GM23338 (cell line): ENCODE measurements at regions not wholly inside any gene's neighbourhood (a gene's known extent, or its start where the extent isn't known, plus 50 kb on each side); places are given as distances from the start of the nearest gene placed in this dataset.
A peak's percentile ranks its signal among the peaks of the same experiment; 100 is the strongest.

Source experiments
- ATAC-seq: fragments of 200-7000 bp; cut with Tn5 transposase; 3 replicates; pipeline ENCODE4 v1.9.1; 2020
- DNase-seq: peaks from one replicate; pipeline ENCODE4 v3.0.0-alpha.2; 2015; ENCODE audit warnings: low spot score
- H2AFZ ChIP-seq: fragments of 200-600 bp; sonication (generic); 2 replicates; pipeline ENCODE4 v1.8.0; 2016; ENCODE audit warnings: antibody characterized with exemption, mild to moderate bottlenecking, moderate library complexity
- H3F3A ChIP-seq: fragments of 200-600 bp; sonication (generic); replicated peaks from 2 replicates; pipeline ENCODE4 v1.8.0; 2017; ENCODE audit warnings: antibody characterized with exemption, mixed run types, low read depth
- H3K27ac ChIP-seq: fragments of 200-600 bp; sonication (generic); 2 replicates; pipeline ENCODE4 v1.6.1; 2016; ENCODE audit warnings: low read depth
- H3K27me3 ChIP-seq: fragments of 200-600 bp; sonication (generic); 2 replicates; pipeline ENCODE4 v1.8.0; 2016; ENCODE audit warnings: mild to moderate bottlenecking, mixed run types, moderate library complexity; ENCODE audit not compliant: insufficient read depth
- H3K36me3 ChIP-seq: fragments of 200-600 bp; sonication (generic); 2 replicates; pipeline ENCODE4 v1.8.0; 2016; ENCODE audit warnings: mild to moderate bottlenecking; ENCODE audit not compliant: insufficient read depth
- H3K4me1 ChIP-seq: fragments of 200-600 bp; sonication (generic); 2 replicates; pipeline ENCODE4 v1.8.0; 2016; ENCODE audit warnings: mild to moderate bottlenecking, moderate library complexity; ENCODE audit not compliant: insufficient read depth
- H3K4me2 ChIP-seq: fragments of 200-600 bp; sonication (generic); 2 replicates; pipeline ENCODE4 v1.7.1; 2017; ENCODE audit warnings: mixed run types
- H3K4me3 ChIP-seq: fragments of 200-600 bp; sonication (generic); 2 replicates; pipeline ENCODE4 v1.6.1; 2016; ENCODE audit warnings: mixed run types
- H3K79me2 ChIP-seq: fragments of 200-600 bp; sonication (generic); replicated peaks from 2 replicates; pipeline ENCODE4 v1.8.0; 2017; ENCODE audit warnings: mild to moderate bottlenecking; ENCODE audit not compliant: insufficient read depth
- H3K9me2 ChIP-seq: fragments of 200-600 bp; sonication (generic); 2 replicates; pipeline ENCODE4 v1.8.0; 2017; ENCODE audit not compliant: insufficient read depth
- H4K20me1 ChIP-seq: fragments of 200-600 bp; sonication (generic); replicated peaks from 2 replicates; pipeline ENCODE4 v1.8.0; 2017; ENCODE audit warnings: mild to moderate bottlenecking; ENCODE audit not compliant: insufficient read depth
- H3K27ac Mint-ChIP-seq: 2 replicates; pipeline ENCODE4 v1.8.0; 2020; ENCODE audit warnings: inconsistent platforms, mild to moderate bottlenecking, moderate library complexity, mixed read lengths
- H3K27me3 Mint-ChIP-seq: 3 replicates; pipeline ENCODE4 v1.8.0; 2022; ENCODE audit warnings: low read depth, mild to moderate bottlenecking, moderate library complexity, mixed read lengths, inconsistent platforms; ENCODE audit not compliant: insufficient read depth, poor library complexity
- H3K36me3 Mint-ChIP-seq: 3 replicates; pipeline ENCODE4 v1.8.0; 2021; ENCODE audit warnings: low read depth, mild to moderate bottlenecking, inconsistent platforms, moderate library complexity, mixed read lengths
- H3K4me1 Mint-ChIP-seq: 3 replicates; pipeline ENCODE4 v1.8.0; 2020; ENCODE audit warnings: mild to moderate bottlenecking, inconsistent platforms, mixed read lengths
- H3K4me3 Mint-ChIP-seq: 3 replicates; pipeline ENCODE4 v1.8.0; 2021; ENCODE audit warnings: moderate library complexity, mild to moderate bottlenecking, inconsistent platforms, mixed read lengths
- H3K9me3 Mint-ChIP-seq: 3 replicates; pipeline ENCODE4 v1.8.0; 2020; ENCODE audit warnings: moderate library complexity, mild to moderate bottlenecking, inconsistent platforms, mixed read lengths
- CREB1 ChIP-seq: fragments of 250-450 bp; sonication (Bioruptor Pico); IDR thresholded peaks from 2 replicates; pipeline ENCODE4 v1.5.0; 2020; ENCODE audit warnings: low read depth, mild to moderate bottlenecking, moderate library complexity
- EZH2 ChIP-seq: fragments of 200-600 bp; sonication (generic); IDR thresholded peaks from one replicate; pipeline ENCODE4 v1.8.0; 2017; ENCODE audit warnings: antibody characterized with exemption, mild to moderate bottlenecking, low read depth; ENCODE audit not compliant: unreplicated experiment
- EZH2phosphoT487 ChIP-seq: fragments of 200-600 bp; sonication (generic); IDR thresholded peaks from one replicate; pipeline ENCODE4 v1.8.1; 2018; ENCODE audit warnings: antibody characterized with exemption; ENCODE audit not compliant: unreplicated experiment
- JUNB ChIP-seq: IDR thresholded peaks from one replicate; pipeline ENCODE4 v1.6.1; 2016; ENCODE audit warnings: antibody characterized with exemption; ENCODE audit not compliant: unreplicated experiment
- NANOG ChIP-seq: IDR thresholded peaks from 2 replicates; pipeline ENCODE4 v1.6.1; 2016; ENCODE audit warnings: antibody characterized with exemption, borderline replicate concordance
- POLR2AphosphoS5 ChIP-seq: IDR thresholded peaks from 2 replicates; pipeline ENCODE4 v1.6.1; 2016; ENCODE audit warnings: antibody characterized with exemption, low read depth
- STAT1 ChIP-seq: IDR thresholded peaks from one replicate; pipeline ENCODE4 v1.6.1; 2016; ENCODE audit warnings: antibody characterized with exemption; ENCODE audit not compliant: unreplicated experiment
- ZNF114 ChIP-seq: fragments of 250-450 bp; sonication (Bioruptor Pico); IDR thresholded peaks from 2 replicates; pipeline ENCODE4 v1.5.0; 2020; ENCODE audit warnings: mild to moderate bottlenecking, moderate library complexity
- ZNF331 ChIP-seq: fragments of 250-450 bp; sonication (Bioruptor Pico); IDR thresholded peaks from 2 replicates; pipeline ENCODE4 v1.5.0; 2020; ENCODE audit warnings: low read depth, mild to moderate bottlenecking, moderate library complexity
- TF ChIP-seq, protein P1 (sequence below): IDR thresholded peaks from 2 replicates; pipeline ENCODE4 v1.6.1; 2016; ENCODE audit warnings: antibody characterized with exemption
- TF ChIP-seq, protein P2 (sequence below): fragments of 250-450 bp; sonication (Bioruptor Pico); IDR thresholded peaks from 2 replicates; pipeline ENCODE4 v1.5.0; 2020; ENCODE audit warnings: mild to moderate bottlenecking, moderate library complexity
- TF ChIP-seq, protein P3 (sequence below): IDR thresholded peaks from one replicate; pipeline ENCODE4 v1.6.1; 2018; ENCODE audit warnings: antibody characterized with exemption; ENCODE audit not compliant: unreplicated experiment
- TF ChIP-seq, protein P4 (sequence below), 2 experiments: fragments of 200-600 bp in 1 of 2; sonication (generic) in 1 of 2; conservative IDR thresholded peaks; 2 replicates each; pipeline versions ENCODE4 v1.5.1 to v1.6.1; 2016 to 2017; ENCODE audit warnings: antibody characterized with exemption in 2 of 2, low read depth in 2 of 2, mild to moderate bottlenecking in 2 of 2, moderate library complexity in 1 of 2

DNA sequence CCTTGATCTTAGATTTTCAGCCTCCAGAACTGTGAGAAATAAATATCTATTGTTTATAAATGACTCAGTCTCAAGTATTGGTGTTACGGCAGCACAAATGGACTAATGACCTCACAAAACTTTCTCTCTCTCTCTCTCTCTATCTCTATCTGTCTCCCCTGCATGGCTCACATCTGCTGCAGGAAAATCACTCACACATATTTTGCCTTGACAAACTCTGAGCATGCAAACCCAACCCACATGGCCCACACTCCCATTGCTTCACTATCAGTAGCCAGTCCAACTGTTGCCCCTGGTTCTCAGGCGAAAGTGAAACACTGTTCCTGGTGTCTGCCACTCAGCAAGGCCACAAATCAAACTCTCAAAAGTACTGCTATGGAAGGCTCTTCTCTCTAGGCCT, 66.4 kb upstream of the PIK3R1 start:
- no peak for TF ChIP-seq POLR2AphosphoS5
- TF ChIP-seq, protein P1, sequence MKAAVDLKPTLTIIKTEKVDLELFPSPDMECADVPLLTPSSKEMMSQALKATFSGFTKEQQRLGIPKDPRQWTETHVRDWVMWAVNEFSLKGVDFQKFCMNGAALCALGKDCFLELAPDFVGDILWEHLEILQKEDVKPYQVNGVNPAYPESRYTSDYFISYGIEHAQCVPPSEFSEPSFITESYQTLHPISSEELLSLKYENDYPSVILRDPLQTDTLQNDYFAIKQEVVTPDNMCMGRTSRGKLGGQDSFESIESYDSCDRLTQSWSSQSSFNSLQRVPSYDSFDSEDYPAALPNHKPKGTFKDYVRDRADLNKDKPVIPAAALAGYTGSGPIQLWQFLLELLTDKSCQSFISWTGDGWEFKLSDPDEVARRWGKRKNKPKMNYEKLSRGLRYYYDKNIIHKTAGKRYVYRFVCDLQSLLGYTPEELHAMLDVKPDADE = no peak
- no peak for TF ChIP-seq EZH2
- no peak for TF ChIP-seq STAT1
- TF ChIP-seq JUNB = no peak
- TF ChIP-seq, protein P2, sequence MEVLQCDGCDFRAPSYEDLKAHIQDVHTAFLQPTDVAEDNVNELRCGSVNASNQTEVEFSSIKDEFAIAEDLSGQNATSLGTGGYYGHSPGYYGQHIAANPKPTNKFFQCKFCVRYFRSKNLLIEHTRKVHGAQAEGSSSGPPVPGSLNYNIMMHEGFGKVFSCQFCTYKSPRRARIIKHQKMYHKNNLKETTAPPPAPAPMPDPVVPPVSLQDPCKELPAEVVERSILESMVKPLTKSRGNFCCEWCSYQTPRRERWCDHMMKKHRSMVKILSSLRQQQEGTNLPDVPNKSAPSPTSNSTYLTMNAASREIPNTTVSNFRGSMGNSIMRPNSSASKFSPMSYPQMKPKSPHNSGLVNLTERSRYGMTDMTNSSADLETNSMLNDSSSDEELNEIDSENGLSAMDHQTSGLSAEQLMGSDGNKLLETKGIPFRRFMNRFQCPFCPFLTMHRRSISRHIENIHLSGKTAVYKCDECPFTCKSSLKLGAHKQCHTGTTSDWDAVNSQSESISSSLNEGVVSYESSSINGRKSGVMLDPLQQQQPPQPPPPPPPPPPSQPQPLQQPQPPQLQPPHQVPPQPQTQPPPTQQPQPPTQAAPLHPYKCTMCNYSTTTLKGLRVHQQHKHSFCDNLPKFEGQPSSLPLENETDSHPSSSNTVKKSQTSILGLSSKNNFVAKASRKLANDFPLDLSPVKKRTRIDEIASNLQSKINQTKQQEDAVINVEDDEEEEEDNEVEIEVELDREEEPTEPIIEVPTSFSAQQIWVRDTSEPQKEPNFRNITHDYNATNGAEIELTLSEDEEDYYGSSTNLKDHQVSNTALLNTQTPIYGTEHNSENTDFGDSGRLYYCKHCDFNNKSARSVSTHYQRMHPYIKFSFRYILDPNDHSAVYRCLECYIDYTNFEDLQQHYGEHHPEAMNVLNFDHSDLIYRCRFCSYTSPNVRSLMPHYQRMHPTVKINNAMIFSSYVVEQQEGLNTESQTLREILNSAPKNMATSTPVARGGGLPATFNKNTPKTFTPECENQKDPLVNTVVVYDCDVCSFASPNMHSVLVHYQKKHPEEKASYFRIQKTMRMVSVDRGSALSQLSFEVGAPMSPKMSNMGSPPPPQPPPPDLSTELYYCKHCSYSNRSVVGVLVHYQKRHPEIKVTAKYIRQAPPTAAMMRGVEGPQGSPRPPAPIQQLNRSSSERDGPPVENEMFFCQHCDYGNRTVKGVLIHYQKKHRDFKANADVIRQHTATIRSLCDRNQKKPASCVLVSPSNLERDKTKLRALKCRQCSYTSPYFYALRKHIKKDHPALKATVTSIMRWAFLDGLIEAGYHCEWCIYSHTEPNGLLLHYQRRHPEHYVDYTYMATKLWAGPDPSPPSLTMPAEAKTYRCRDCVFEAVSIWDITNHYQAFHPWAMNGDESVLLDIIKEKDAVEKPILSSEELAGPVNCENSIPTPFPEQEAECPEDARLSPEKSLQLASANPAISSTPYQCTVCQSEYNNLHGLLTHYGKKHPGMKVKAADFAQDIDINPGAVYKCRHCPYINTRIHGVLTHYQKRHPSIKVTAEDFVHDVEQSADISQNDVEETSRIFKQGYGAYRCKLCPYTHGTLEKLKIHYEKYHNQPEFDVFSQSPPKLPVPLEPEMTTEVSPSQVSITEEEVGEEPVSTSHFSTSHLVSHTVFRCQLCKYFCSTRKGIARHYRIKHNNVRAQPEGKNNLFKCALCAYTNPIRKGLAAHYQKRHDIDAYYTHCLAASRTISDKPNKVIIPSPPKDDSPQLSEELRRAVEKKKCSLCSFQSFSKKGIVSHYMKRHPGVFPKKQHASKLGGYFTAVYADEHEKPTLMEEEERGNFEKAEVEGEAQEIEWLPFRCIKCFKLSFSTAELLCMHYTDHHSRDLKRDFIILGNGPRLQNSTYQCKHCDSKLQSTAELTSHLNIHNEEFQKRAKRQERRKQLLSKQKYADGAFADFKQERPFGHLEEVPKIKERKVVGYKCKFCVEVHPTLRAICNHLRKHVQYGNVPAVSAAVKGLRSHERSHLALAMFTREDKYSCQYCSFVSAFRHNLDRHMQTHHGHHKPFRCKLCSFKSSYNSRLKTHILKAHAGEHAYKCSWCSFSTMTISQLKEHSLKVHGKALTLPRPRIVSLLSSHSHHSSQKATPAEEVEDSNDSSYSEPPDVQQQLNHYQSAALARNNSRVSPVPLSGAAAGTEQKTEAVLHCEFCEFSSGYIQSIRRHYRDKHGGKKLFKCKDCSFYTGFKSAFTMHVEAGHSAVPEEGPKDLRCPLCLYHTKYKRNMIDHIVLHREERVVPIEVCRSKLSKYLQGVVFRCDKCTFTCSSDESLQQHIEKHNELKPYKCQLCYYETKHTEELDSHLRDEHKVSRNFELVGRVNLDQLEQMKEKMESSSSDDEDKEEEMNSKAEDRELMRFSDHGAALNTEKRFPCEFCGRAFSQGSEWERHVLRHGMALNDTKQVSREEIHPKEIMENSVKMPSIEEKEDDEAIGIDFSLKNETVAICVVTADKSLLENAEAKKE = no peak
- no peak for TF ChIP-seq EZH2phosphoT487
- TF ChIP-seq CREB1 (CRISPR knock-in tag) = no peak
- TF ChIP-seq, protein P3, sequence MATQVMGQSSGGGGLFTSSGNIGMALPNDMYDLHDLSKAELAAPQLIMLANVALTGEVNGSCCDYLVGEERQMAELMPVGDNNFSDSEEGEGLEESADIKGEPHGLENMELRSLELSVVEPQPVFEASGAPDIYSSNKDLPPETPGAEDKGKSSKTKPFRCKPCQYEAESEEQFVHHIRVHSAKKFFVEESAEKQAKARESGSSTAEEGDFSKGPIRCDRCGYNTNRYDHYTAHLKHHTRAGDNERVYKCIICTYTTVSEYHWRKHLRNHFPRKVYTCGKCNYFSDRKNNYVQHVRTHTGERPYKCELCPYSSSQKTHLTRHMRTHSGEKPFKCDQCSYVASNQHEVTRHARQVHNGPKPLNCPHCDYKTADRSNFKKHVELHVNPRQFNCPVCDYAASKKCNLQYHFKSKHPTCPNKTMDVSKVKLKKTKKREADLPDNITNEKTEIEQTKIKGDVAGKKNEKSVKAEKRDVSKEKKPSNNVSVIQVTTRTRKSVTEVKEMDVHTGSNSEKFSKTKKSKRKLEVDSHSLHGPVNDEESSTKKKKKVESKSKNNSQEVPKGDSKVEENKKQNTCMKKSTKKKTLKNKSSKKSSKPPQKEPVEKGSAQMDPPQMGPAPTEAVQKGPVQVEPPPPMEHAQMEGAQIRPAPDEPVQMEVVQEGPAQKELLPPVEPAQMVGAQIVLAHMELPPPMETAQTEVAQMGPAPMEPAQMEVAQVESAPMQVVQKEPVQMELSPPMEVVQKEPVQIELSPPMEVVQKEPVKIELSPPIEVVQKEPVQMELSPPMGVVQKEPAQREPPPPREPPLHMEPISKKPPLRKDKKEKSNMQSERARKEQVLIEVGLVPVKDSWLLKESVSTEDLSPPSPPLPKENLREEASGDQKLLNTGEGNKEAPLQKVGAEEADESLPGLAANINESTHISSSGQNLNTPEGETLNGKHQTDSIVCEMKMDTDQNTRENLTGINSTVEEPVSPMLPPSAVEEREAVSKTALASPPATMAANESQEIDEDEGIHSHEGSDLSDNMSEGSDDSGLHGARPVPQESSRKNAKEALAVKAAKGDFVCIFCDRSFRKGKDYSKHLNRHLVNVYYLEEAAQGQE = no peak
- TF ChIP-seq, protein P4, sequence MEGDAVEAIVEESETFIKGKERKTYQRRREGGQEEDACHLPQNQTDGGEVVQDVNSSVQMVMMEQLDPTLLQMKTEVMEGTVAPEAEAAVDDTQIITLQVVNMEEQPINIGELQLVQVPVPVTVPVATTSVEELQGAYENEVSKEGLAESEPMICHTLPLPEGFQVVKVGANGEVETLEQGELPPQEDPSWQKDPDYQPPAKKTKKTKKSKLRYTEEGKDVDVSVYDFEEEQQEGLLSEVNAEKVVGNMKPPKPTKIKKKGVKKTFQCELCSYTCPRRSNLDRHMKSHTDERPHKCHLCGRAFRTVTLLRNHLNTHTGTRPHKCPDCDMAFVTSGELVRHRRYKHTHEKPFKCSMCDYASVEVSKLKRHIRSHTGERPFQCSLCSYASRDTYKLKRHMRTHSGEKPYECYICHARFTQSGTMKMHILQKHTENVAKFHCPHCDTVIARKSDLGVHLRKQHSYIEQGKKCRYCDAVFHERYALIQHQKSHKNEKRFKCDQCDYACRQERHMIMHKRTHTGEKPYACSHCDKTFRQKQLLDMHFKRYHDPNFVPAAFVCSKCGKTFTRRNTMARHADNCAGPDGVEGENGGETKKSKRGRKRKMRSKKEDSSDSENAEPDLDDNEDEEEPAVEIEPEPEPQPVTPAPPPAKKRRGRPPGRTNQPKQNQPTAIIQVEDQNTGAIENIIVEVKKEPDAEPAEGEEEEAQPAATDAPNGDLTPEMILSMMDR (conservative IDR thresholded peaks at IDR 0.05; ENCODE audit: low read depth in 2 of 2) = no peak
- TF ChIP-seq NANOG = no peak
- no peak for TF ChIP-seq ZNF114 (CRISPR knock-in tag)
- TF ChIP-seq ZNF331 (CRISPR knock-in tag) = no peak
- Histone ChIP-seq H3K4me3 (no peak overlapping the region), H3K9me2 (peaks cover 6% of the 10 kb centered on the region; the same call in 1 of the 2 replicates), H3K36me3 (no peaks in the 10 kb centered on the region), H3K27me3 (no peaks in the 10 kb centered on the region), H3F3A (no peaks in the 10 kb centered on the region), H3K79me2 (no peaks in the 10 kb centered on the region), H3K4me2 (no peak overlapping the region), H3K4me1 (0 out of 2 replicates have a peak, but pooled peaks cover 6% of the 10 kb centered on the region), H4K20me1 (no peaks in the 10 kb centered on the region), H2AFZ (peak overlapping the region; percentile 56), H3K27ac (no peak overlapping the region)
- Mint-ChIP-seq H3K4me3 (no peak overlapping the region), H3K27ac (no peak overlapping the region), H3K9me3 (0 out of 3 replicates have a peak, but pooled peaks cover 2% of the 10 kb centered on the region), H3K27me3 (no peaks in the 10 kb centered on the region), H3K36me3 (no peaks in the 10 kb centered on the region), H3K4me1 (peaks cover under 1% of the 10 kb centered on the region; the same call in 1 of the 3 replicates)
- DNase-seq (no peak), ATAC-seq (no peak)
